ENCODE measurements at regions not wholly inside any gene's neighbourhood (a gene's known extent, or its start where the extent isn't known, plus 50 kb on each side); places are given as distances from the start of the nearest gene placed in this dataset.

GRCh38 chr10:36781570-36781969 is 343.8 kb upstream of the ANKRD30A start:
- TF ChIP-seq POLR2A (IDR thresholded peaks at IDR 0.05; ENCODE audit: low read depth, low read length) (no peak), POLR2AphosphoS5 (IDR thresholded peaks at IDR 0.05; ENCODE audit: low read depth, low read length) (no peak), TAF1 (IDR thresholded peaks at IDR 0.05; ENCODE audit: borderline replicate concordance, low read depth, low read length) (no peak)

All from GM12892 (cell line).